HK-2 (cell line): ENCODE measurements at regions not wholly inside any gene's neighbourhood (a gene's known extent, or its start where the extent isn't known, plus 50 kb on each side); places are given as distances from the start of the nearest gene placed in this dataset.

Source experiments
- DNase-seq: peaks from one replicate; pipeline ENCODE4 v3.0.0-alpha.2; 2018; ENCODE audit not compliant: unreplicated experiment

- DNase-seq = no peak
Observed at GRCh38 chr12:107472308-107472707, 213.3 kb upstream of the PWP1 start.

- DNase-seq = no peak
Observed at GRCh38 chr12:107474099-107474498, 211.5 kb upstream of the PWP1 start.

GRCh38 chr12:107474639-107475539, 210.7 kb upstream of the PWP1 start:
- no peak for DNase-seq

GRCh38 chr12:107475900-107476299, 209.7 kb upstream of the PWP1 start:
- no peak for DNase-seq

- DNase-seq = no peak
Observed at GRCh38 chr12:107477018-107477417, 208.6 kb upstream of the PWP1 start.

GRCh38 chr12:107477947-107478610, 207.5 kb upstream of the PWP1 start:
- no peak for DNase-seq

GRCh38 chr12:107478881-107479280, 206.7 kb upstream of the PWP1 start:
- DNase-seq = no peak

GRCh38 chr12:107480836-107481608, 204.6 kb upstream of the PWP1 start:
- DNase-seq = no peak

- no peak for DNase-seq
Observed at GRCh38 chr12:107484230-107484629, 201.4 kb upstream of the PWP1 start.

- no peak for DNase-seq
Observed at GRCh38 chr12:107484941-107485340, 200.7 kb upstream of the PWP1 start.

GRCh38 chr12:107485731-107486130, 199.9 kb upstream of the PWP1 start:
- no peak for DNase-seq

- DNase-seq = no peak
Observed at GRCh38 chr12:107486140-107486892, 199.3 kb upstream of the PWP1 start.

GRCh38 chr12:107487011-107487680, 198.5 kb upstream of the PWP1 start:
- no peak for DNase-seq

GRCh38 chr12:107488666-107489065, 196.9 kb upstream of the PWP1 start:
- DNase-seq = no peak

- no peak for DNase-seq
Observed at GRCh38 chr12:107490010-107490409, 195.6 kb upstream of the PWP1 start.

GRCh38 chr12:107491856-107492255, 193.7 kb upstream of the PWP1 start:
- no peak for DNase-seq

GRCh38 chr12:107492393-107493134, 193.0 kb upstream of the PWP1 start:
- DNase-seq = no peak

GRCh38 chr12:107493135-107493494, 192.5 kb upstream of the PWP1 start:
- no peak for DNase-seq

- DNase-seq = no peak
Observed at GRCh38 chr12:107493666-107494065, 191.9 kb upstream of the PWP1 start.

GRCh38 chr12:107494331-107494730, 191.3 kb upstream of the PWP1 start:
- no peak for DNase-seq
